ENCODE measurements at regions not wholly inside any gene's neighbourhood (a gene's known extent, or its start where the extent isn't known, plus 50 kb on each side); places are given as distances from the start of the nearest gene placed in this dataset.
A peak's percentile ranks its signal among the peaks of the same experiment; 100 is the strongest.
"Not testable (repeated sequence)": the region's sequence is repeated elsewhere in the genome, so short reads cannot be mapped to it uniquely, and the experiment has no call there.

- TF ChIP-seq CTCF (IDR thresholded peaks at IDR 0.05; ENCODE audit: low read length, missing control alignments), result no peak
- H3K4me3 ChIP-seq (replicated peaks; ENCODE audit: low read depth, low read length), result no peak overlapping the region
- DNase-seq (ENCODE audit: low read depth), result no peak
Observed at GRCh38 chr16:66032841-66033240, 333.6 kb upstream of the CDH5 start.

DNA sequence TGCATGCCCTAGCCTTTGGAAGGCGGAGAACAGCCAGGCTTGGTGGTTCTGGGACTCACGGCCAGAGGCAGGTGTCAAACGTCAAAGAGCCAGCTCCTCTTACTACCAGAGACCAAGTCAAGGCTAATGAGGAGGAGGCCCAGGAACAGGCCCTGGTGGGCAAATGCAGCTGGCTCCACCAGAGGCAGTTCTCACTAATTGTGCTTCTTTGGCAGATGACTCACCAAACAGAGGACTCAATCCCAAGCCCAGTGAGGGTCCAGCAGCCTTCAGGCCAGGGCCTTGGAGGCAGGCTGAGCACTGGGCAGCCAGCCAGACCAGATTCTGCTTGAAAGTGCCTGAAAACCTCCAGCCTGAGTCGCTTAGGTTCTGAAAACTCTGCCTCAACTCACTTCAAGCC is 336.5 kb upstream of the CDH5 start:
- H3K4me3 ChIP-seq (replicated peaks; ENCODE audit: low read depth, low read length), result no peak overlapping the region
- TF ChIP-seq CTCF (IDR thresholded peaks at IDR 0.05; ENCODE audit: low read length, missing control alignments), result no peak
- peak; percentile 30 for DNase-seq (ENCODE audit: low read depth)

DNA sequence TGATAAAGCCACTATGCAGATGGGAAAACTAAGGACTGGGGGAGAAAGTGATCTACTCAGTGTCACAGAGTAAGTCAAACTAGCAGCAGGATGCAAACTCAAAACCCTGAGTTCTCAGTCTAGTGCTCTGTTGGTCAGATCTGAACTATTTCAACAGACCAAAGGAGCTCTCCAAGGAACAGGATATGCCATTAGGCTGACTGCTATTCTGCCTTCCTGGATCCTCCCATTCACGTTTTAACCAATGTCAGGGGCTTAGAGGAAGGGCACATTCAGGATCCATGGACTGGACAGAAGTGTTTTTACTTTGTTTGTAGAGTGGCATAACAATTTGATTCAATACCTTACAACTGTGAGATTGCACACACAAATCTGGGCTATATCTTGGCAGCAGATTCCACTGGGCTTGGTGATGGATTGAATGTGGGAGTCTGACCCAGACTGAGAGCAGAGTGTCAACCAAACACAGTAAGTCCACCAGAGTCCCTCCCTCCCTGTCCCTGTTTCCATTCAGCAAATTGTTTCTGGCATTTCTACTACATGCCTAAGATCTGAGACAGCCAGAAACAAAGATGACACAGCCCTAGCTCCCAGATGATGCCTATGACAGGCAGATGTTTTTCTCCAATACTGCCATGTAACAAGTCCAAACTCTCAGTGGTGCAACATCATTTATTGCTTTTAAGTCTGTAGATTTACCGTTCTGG is 337.8 kb upstream of the CDH5 start:
- TF ChIP-seq CTCF (IDR thresholded peaks at IDR 0.05; ENCODE audit: low read length, missing control alignments), result no peak
- DNase-seq (ENCODE audit: low read depth), result peak; percentile 67
- H3K4me3 ChIP-seq (replicated peaks; ENCODE audit: low read depth, low read length), result no peak overlapping the region

DNA sequence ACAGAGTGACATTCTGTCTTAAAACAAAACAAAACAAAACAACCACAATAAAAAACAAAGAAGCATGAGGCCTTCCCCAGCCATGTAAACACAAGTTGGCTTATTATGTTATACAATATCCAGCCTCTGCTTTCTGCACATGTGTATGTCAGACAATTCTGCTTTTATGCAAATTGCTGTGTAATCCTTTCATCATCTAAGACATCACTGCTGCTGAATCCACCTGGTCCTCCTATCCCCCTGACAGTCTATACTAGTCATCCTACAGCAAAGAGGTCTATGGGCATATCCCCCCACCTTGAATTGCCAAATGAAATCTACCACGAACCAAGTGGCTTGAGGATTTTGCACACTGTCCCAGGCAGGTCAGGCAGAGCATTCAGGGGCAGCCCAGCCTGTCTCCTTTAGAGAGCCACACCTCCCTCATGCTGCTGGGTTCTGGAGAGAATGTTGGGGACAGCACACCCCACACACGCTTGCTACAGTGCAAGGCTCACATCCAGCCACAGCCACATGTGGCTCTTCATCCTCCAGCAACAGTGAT is 339.6 kb upstream of the CDH5 start:
- DNase-seq (ENCODE audit: low read depth), result no peak
- TF ChIP-seq CTCF (IDR thresholded peaks at IDR 0.05; ENCODE audit: low read length, missing control alignments), result no peak
- no peak overlapping the region for H3K4me3 ChIP-seq (replicated peaks; ENCODE audit: low read depth, low read length)

- DNase-seq (ENCODE audit: low read depth), result peak; percentile 32
- H3K4me3 ChIP-seq (replicated peaks; ENCODE audit: low read depth, low read length), result no peak overlapping the region
- peak; percentile 49 for TF ChIP-seq CTCF (IDR thresholded peaks at IDR 0.05; ENCODE audit: low read length, missing control alignments)
Observed at GRCh38 chr16:66026211-66026610, 340.3 kb upstream of the CDH5 start.

- no peak for DNase-seq (ENCODE audit: low read depth)
- no peak overlapping the region for H3K4me3 ChIP-seq (replicated peaks; ENCODE audit: low read depth, low read length)
- no peak for TF ChIP-seq CTCF (IDR thresholded peaks at IDR 0.05; ENCODE audit: low read length, missing control alignments)
Observed at GRCh38 chr16:66025751-66026150, 340.7 kb upstream of the CDH5 start.

DNA sequence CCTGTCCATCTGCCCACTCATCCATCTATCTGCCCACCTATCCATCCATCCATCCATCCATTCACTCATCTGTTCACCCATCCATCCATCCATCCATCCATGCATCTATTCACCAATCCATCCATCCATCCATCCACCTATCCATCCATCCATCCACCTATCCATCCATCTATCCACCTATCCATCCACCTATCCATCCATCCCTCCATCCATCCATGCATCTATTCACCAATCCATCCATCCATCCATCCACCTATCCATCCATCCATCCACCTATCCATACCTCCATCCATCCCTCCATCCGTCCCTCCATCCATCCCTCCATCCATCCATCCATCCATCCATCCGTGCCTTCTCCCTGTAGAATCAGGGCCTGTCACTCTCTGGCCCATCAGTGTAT is 341.9 kb upstream of the CDH5 start:
- not testable (repeated sequence) for DNase-seq (ENCODE audit: low read depth); H3K4me3 ChIP-seq (replicated peaks; ENCODE audit: low read depth, low read length)
